NB4 (cell line): ENCODE measurements at regions not wholly inside any gene's neighbourhood (a gene's known extent, or its start where the extent isn't known, plus 50 kb on each side); places are given as distances from the start of the nearest gene placed in this dataset.

Experiments
- CTCF ChIP-seq: IDR thresholded peaks from one replicate; pipeline ENCODE4 v1.5.1; 2012; ENCODE audit warnings: low read depth, low read length
- MAX ChIP-seq: IDR thresholded peaks from 2 replicates; pipeline ENCODE4 v1.6.1; 2011; ENCODE audit warnings: low read depth, low read length
- POLR2A ChIP-seq: IDR thresholded peaks from 2 replicates; pipeline ENCODE4 v1.6.1; 2011; ENCODE audit warnings: mild to moderate bottlenecking; ENCODE audit not compliant: insufficient read length; ENCODE audit errors: extremely low read depth

GRCh38 chr9:102840335-102840734 lies 154.8 kb upstream of the CYLC2 start:
- TF ChIP-seq CTCF (no peak), POLR2A (no peak), MAX (no peak)
